ENCODE measurements at regions not wholly inside any gene's neighbourhood (a gene's known extent, or its start where the extent isn't known, plus 50 kb on each side); places are given as distances from the start of the nearest gene placed in this dataset.

GRCh38 chr3:150141790-150142326 lies 171.2 kb upstream of the PFN2 start:
- no peak for TF ChIP-seq POLR2AphosphoS5 (IDR thresholded peaks at IDR 0.05)
- TF ChIP-seq CTCF (IDR thresholded peaks at IDR 0.05) = no peak
